ENCODE measurements at regions not wholly inside any gene's neighbourhood (a gene's known extent, or its start where the extent isn't known, plus 50 kb on each side); places are given as distances from the start of the nearest gene placed in this dataset.

GRCh38 chr1:244139655-244140054 is 88.6 kb downstream of the ZBTB18 start:
- Histone ChIP-seq H3K4me2 (ENCODE audit: insufficient read depth, low read length, poor library complexity, severe bottlenecking) (no peak overlapping the region), H3K79me1 (ENCODE audit: low read depth, low read length) (no peaks in the 10 kb centered on the region), H3K23ac (ENCODE audit: low read depth, low read length, poor library complexity) (no peak overlapping the region), H4K91ac (ENCODE audit: low read depth, low read length, poor library complexity) (no peak overlapping the region), H2AK5ac (ENCODE audit: low read depth, low read length) (no peak overlapping the region), H2AFZ (ENCODE audit: low read length) (no peak overlapping the region), H2BK15ac (ENCODE audit: low read length) (no peak overlapping the region), H3K27me3 (ENCODE audit: control insufficient read depth in 3 of 3, insufficient read depth in 3 of 3, low read depth in 1 of 3, low read length in 3 of 3) (no peaks in the 10 kb centered on the region), H3K14ac (ENCODE audit: low read length) (no peak overlapping the region), H3K4me1 (ENCODE audit: control insufficient read depth in 2 of 2, insufficient read depth in 1 of 2, low read depth in 1 of 2, low read length in 2 of 2) (peaks cover 0 to 2% of the 10 kb centered on the region in 2 donors), H3K9ac (ENCODE audit: low read depth, low read length, poor library complexity) (no peak overlapping the region), H3K27ac (replicated peaks; ENCODE audit: low read length) (no peak overlapping the region), H2BK12ac (ENCODE audit: low read length) (no peak overlapping the region), H2BK5ac (ENCODE audit: low read length) (no peak overlapping the region), H3K9me3 (replicated peaks in 1 of 2; ENCODE audit: control insufficient read depth in 2 of 2, insufficient read depth in 1 of 2, low read depth in 1 of 2, low read length in 2 of 2) (no peaks in the 10 kb centered on the region), H3K4me3 (ENCODE audit: low read length in 2 of 2) (no peak overlapping the region), H3K18ac (ENCODE audit: low read length) (no peak overlapping the region), H2BK120ac (ENCODE audit: low read depth, low read length) (no peak overlapping the region), H3K36me3 (replicated peaks in 1 of 2; ENCODE audit: control insufficient read depth in 2 of 2, insufficient read depth in 2 of 2, low read length in 2 of 2) (no peaks in the 10 kb centered on the region), H3K4ac (ENCODE audit: low read length) (no peak overlapping the region), H4K8ac (ENCODE audit: low read depth, low read length) (no peak overlapping the region)
- no CpG with 5 or more reads among the region's 16 CpGs for WGBS, 2 donors (ENCODE audit: extremely low coverage in 2 of 2, insufficient read length in 2 of 2, insufficient replicate concordance in 1 of 2)
- DNase-seq (ENCODE audit: low spot score) = no peak

GRCh38 chr1:244140420-244140819 is 89.3 kb downstream of the ZBTB18 start:
- Histone ChIP-seq H3K27ac (replicated peaks; ENCODE audit: low read length) (no peak overlapping the region), H2AK5ac (ENCODE audit: low read depth, low read length) (no peak overlapping the region), H3K4me2 (ENCODE audit: insufficient read depth, low read length, poor library complexity, severe bottlenecking) (no peak overlapping the region), H3K9ac (ENCODE audit: low read depth, low read length, poor library complexity) (no peak overlapping the region), H3K27me3 (ENCODE audit: control insufficient read depth in 3 of 3, insufficient read depth in 3 of 3, low read depth in 1 of 3, low read length in 3 of 3) (no peaks in the 10 kb centered on the region), H4K8ac (ENCODE audit: low read depth, low read length) (no peak overlapping the region), H3K79me1 (ENCODE audit: low read depth, low read length) (no peaks in the 10 kb centered on the region), H3K36me3 (replicated peaks in 1 of 2; ENCODE audit: control insufficient read depth in 2 of 2, insufficient read depth in 2 of 2, low read length in 2 of 2) (no peaks in the 10 kb centered on the region), H3K4me3 (ENCODE audit: low read length in 2 of 2) (no peak overlapping the region), H2BK15ac (ENCODE audit: low read length) (no peak overlapping the region), H3K23ac (ENCODE audit: low read depth, low read length, poor library complexity) (no peak overlapping the region), H2AFZ (ENCODE audit: low read length) (no peak overlapping the region), H4K91ac (ENCODE audit: low read depth, low read length, poor library complexity) (no peak overlapping the region), H3K9me3 (replicated peaks in 1 of 2; ENCODE audit: control insufficient read depth in 2 of 2, insufficient read depth in 1 of 2, low read depth in 1 of 2, low read length in 2 of 2) (no peaks in the 10 kb centered on the region), H2BK5ac (ENCODE audit: low read length) (no peak overlapping the region), H3K14ac (ENCODE audit: low read length) (no peak overlapping the region), H3K4ac (ENCODE audit: low read length) (no peak overlapping the region), H2BK120ac (ENCODE audit: low read depth, low read length) (no peak overlapping the region), H3K18ac (ENCODE audit: low read length) (no peak overlapping the region), H2BK12ac (ENCODE audit: low read length) (no peak overlapping the region), H3K4me1 (ENCODE audit: control insufficient read depth in 2 of 2, insufficient read depth in 1 of 2, low read depth in 1 of 2, low read length in 2 of 2) (peaks cover 0 to 2% of the 10 kb centered on the region in 2 donors)
- no peak for DNase-seq (ENCODE audit: low spot score)
- no CpG with 5 or more reads among the region's 3 CpGs for WGBS, 2 donors (ENCODE audit: extremely low coverage in 2 of 2, insufficient read length in 2 of 2, insufficient replicate concordance in 1 of 2)

- Histone ChIP-seq H3K4me3 (ENCODE audit: low read length in 2 of 2) (no peak overlapping the region), H2BK15ac (ENCODE audit: low read length) (no peak overlapping the region), H3K18ac (ENCODE audit: low read length) (no peak overlapping the region), H3K27ac (replicated peaks; ENCODE audit: low read length) (no peak overlapping the region), H3K9ac (ENCODE audit: low read depth, low read length, poor library complexity) (no peak overlapping the region), H4K91ac (ENCODE audit: low read depth, low read length, poor library complexity) (no peak overlapping the region), H3K14ac (ENCODE audit: low read length) (no peak overlapping the region), H3K9me3 (replicated peaks in 1 of 2; ENCODE audit: control insufficient read depth in 2 of 2, insufficient read depth in 1 of 2, low read depth in 1 of 2, low read length in 2 of 2) (no peaks in the 10 kb centered on the region), H3K4me2 (ENCODE audit: insufficient read depth, low read length, poor library complexity, severe bottlenecking) (no peak overlapping the region), H2AK5ac (ENCODE audit: low read depth, low read length) (no peak overlapping the region), H3K23ac (ENCODE audit: low read depth, low read length, poor library complexity) (no peak overlapping the region), H2BK120ac (ENCODE audit: low read depth, low read length) (no peak overlapping the region), H2AFZ (ENCODE audit: low read length) (no peak overlapping the region), H4K8ac (ENCODE audit: low read depth, low read length) (no peak overlapping the region), H2BK5ac (ENCODE audit: low read length) (no peak overlapping the region), H3K36me3 (replicated peaks in 1 of 2; ENCODE audit: control insufficient read depth in 2 of 2, insufficient read depth in 2 of 2, low read length in 2 of 2) (no peaks in the 10 kb centered on the region), H3K4ac (ENCODE audit: low read length) (no peak overlapping the region), H3K27me3 (ENCODE audit: control insufficient read depth in 3 of 3, insufficient read depth in 3 of 3, low read depth in 1 of 3, low read length in 3 of 3) (no peaks in the 10 kb centered on the region), H2BK12ac (ENCODE audit: low read length) (no peak overlapping the region), H3K4me1 (ENCODE audit: control insufficient read depth in 2 of 2, insufficient read depth in 1 of 2, low read depth in 1 of 2, low read length in 2 of 2) (no peaks in the 10 kb centered on the region), H3K79me1 (ENCODE audit: low read depth, low read length) (no peaks in the 10 kb centered on the region)
- DNase-seq (ENCODE audit: low spot score) = no peak
- WGBS, 2 donors (ENCODE audit: extremely low coverage in 2 of 2, insufficient read length in 2 of 2, insufficient replicate concordance in 1 of 2) = no CpG with 5 or more reads among the region's 2 CpGs
Observed at GRCh38 chr1:244144053-244144452, 93.0 kb downstream of the ZBTB18 start.

GRCh38 chr1:244150071-244150470 is 99.0 kb downstream of the ZBTB18 start:
- Histone ChIP-seq H2BK15ac (ENCODE audit: low read length) (no peak overlapping the region), H3K4me2 (ENCODE audit: insufficient read depth, low read length, poor library complexity, severe bottlenecking) (no peak overlapping the region), H2AFZ (ENCODE audit: low read length) (peak overlapping the region; percentile 66), H2BK120ac (ENCODE audit: low read depth, low read length) (no peak overlapping the region), H3K27ac (replicated peaks; ENCODE audit: low read length) (no peak overlapping the region), H3K27me3 (ENCODE audit: control insufficient read depth in 3 of 3, insufficient read depth in 3 of 3, low read depth in 1 of 3, low read length in 3 of 3) (no peaks in the 10 kb centered on the region), H3K14ac (ENCODE audit: low read length) (no peak overlapping the region), H3K4me1 (ENCODE audit: control insufficient read depth in 2 of 2, insufficient read depth in 1 of 2, low read depth in 1 of 2, low read length in 2 of 2) (peaks cover 3 to 4% of the 10 kb centered on the region in 2 donors), H3K4me3 (ENCODE audit: low read length in 2 of 2) (no peak overlapping the region), H3K36me3 (replicated peaks in 1 of 2; ENCODE audit: control insufficient read depth in 2 of 2, insufficient read depth in 2 of 2, low read length in 2 of 2) (no peaks in the 10 kb centered on the region), H2BK5ac (ENCODE audit: low read length) (no peak overlapping the region), H2BK12ac (ENCODE audit: low read length) (no peak overlapping the region), H2AK5ac (ENCODE audit: low read depth, low read length) (no peak overlapping the region), H3K79me1 (ENCODE audit: low read depth, low read length) (no peaks in the 10 kb centered on the region), H3K4ac (ENCODE audit: low read length) (no peak overlapping the region), H3K9me3 (replicated peaks in 1 of 2; ENCODE audit: control insufficient read depth in 2 of 2, insufficient read depth in 1 of 2, low read depth in 1 of 2, low read length in 2 of 2) (no peaks in the 10 kb centered on the region), H3K23ac (ENCODE audit: low read depth, low read length, poor library complexity) (no peak overlapping the region), H3K9ac (ENCODE audit: low read depth, low read length, poor library complexity) (no peak overlapping the region), H4K91ac (ENCODE audit: low read depth, low read length, poor library complexity) (no peak overlapping the region), H3K18ac (ENCODE audit: low read length) (no peak overlapping the region), H4K8ac (ENCODE audit: low read depth, low read length) (no peak overlapping the region)
- no CpG with 5 or more reads among the region's 5 CpGs for WGBS, 2 donors (ENCODE audit: extremely low coverage in 2 of 2, insufficient read length in 2 of 2, insufficient replicate concordance in 1 of 2)
- no peak for DNase-seq (ENCODE audit: low spot score)
